SK-MEL-5 (cell line): ENCODE measurements at regions not wholly inside any gene's neighbourhood (a gene's known extent, or its start where the extent isn't known, plus 50 kb on each side); places are given as distances from the start of the nearest gene placed in this dataset.
"Not testable (repeated sequence)": the region's sequence is repeated elsewhere in the genome, so short reads cannot be mapped to it uniquely, and the experiment has no call there.

Experiments
- DNase-seq: peaks from one replicate; pipeline ENCODE4 v3.0.0-alpha.2; 2016; ENCODE audit warnings: low read depth, low spot score
- in situ Hi-C: cut with HindIII; loops from 2 replicates; pipeline ENCODE4 v1.10.0; 2016; ENCODE audit warnings: low sequenced_read_pairs, high pct_unique_total_duplicates, low pct_unique_long_range_greater_than_20kb

DNA sequence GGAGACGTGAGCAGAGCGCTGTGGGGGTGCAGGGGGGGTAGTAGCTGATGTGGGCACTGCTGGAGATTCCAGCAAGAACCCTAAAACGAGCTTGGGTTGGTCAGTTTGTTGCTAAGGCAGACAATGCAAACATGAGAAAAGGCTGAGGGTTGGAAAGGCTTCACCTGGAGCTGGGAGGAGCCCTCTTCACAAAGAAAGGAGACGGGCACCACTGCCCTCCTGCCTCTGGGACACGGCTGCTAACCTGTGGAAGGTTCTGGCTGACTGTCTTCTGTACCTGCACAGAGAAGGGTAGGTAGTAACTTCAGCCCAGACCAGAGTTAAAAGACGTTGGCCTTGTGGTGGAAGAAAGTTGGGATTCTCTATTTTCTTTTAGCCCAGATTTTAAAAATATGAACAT is 108.7 kb downstream of the SUCLA2 start:
- DNase-seq: no peak
- in situ Hi-C loops: no loop called here

DNA sequence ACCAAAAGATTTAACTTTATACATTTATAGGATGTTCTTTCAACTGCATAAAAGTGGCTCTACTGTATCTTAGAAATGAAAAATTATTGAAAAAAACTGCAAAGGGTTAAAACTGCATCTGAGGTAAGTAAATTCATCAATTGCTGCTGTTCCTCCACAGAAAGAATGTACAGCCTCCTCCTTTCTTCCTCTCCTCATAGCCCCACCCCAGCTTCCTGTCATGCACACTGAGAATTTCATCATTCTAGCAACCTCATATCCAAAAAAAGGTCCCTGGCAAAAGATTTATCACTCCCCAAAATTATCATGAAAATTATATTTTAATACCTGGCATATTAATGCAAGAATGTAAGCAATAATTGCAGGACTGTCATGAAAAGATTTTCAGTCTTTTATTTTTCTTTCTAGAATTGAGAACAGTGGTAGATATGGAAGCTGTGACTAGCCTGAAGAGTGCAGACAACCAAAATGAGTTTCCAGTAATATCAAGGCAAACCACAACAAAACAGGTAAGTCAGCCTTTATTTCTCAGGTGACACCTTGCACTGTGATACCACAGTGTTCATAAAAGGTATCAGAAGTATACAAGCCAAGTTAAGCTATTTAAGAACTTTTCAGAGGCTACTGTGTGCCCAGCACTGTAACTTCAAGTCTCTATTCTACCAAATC is 110.8 kb downstream of the SUCLA2 start:
- DNase-seq: peak; percentile 14
- in situ Hi-C loops: no loop called here

DNA sequence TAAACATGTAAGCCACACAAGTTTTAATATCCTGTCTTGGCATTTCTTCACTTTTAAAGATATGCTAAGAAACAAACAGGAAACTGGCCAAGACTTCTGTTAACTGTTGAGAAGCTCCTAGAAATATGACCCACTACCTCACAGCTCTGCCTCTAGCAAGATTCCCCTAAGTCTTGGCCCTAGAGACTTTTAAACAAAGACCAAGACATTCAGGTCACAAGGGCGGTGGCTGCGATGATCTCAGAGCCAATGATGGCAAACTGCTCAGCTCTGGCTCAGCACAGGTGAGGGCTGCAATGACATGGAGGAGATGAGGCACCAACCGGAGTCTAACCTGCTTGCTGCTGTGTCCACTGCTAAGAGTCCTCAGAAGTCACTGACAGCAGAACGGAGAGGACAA is 114.8 kb downstream of the SUCLA2 start:
- in situ Hi-C loops: no loop called here
- DNase-seq: no peak

DNA sequence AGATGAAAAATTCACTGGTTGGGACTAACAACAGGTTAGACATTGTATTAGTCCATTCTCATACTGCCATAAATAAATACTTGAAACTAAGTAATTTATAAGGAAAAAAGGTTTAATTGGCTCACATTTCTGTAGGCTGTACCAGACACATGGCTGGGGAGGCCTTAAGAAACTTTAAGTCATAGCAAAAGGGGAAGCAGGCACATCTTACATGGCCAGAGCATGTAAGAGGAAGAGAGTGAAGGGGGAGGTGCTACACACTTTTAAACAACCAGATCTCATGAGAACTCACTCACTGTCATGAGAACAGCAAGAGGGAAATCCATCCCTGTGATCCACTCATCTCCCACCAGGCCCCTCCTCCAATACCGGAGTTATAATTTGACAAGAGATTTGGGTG is 125.9 kb downstream of the SUCLA2 start:
- in situ Hi-C loops: no loop called here
- no peak for DNase-seq

DNA sequence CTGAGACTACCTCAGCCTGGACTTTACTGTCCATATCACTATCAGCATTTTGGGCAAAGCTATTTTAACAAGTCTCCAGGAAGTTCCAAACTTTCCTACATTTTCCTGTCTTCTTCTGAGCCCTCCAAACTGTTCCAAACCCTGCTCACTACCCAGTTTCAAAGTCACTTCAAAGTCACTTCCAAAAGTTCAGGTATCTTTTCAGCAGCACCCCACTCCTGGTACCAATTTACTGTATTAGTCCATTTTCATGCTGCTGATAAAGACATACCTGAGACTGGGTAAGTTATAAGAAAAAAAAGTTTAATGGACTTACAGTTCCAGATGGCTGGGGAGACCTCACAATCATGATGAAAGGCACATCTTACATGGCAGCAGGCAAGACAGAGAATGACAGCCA is 127.1 kb downstream of the SUCLA2 start:
- in situ Hi-C loops, DNase-seq: not testable (repeated sequence)

DNA sequence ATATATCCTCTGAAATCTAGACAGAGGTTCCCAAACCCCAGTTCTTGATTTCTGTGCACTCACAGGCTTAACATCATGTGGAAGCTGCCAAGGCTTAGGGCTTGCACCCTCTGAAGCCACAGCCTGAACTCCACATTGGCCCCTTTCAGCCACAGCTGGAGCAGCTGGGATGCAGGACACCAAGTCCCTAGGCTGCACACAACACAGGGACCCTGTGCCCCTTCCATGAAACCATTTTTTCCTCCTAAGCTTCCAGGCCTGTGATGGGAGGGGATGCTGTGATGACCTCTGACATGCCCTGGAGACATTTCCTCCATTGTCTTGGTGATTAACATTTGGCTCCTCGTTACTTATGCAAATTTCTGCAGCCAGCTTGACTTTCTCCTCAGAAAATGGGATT is 127.8 kb downstream of the SUCLA2 start:
- in situ Hi-C loops: not testable (repeated sequence)

DNA sequence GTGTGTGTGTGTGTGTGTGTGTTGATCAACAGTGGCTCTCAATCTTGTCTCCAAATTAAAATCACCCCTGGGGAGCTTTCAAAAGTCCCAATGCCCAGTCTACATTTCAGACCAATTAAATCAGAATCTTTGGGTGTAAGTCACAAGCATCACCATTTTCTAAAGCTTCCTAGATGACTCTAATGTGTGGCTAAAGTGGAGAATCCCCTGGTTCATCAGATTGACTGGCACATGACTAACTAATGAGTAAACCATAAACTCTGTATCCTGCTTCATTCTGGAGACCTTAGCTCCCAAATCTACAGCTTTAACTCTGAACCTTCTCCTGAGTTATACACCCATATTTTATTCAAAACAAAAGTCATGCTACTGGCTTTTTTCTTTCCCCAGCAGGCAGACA is 131.3 kb downstream of the SUCLA2 start:
- no peak for DNase-seq
- in situ Hi-C loops: no loop called here

More for the DNA sequence above, 127.8 kb downstream of the SUCLA2 start:
- DNase-seq: not testable (repeated sequence)

DNA sequence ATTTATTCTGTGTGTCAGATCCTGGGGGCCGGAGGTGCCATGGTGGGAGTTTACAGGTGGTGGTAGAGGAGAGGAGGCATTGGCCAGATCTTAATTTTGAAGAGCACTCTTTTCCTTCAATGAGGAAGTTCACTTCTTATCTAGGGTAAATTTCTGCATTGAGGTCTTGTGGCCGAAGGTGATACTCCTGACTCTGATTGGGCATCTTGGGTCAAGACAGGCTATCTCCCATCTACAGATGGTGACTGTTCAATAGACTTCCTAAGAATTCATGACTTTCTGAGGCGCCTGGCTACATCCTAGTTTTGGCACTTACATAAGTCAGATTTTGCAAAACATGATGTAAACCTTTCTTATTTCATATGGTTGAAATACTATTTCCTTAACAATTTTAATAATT is 135.2 kb downstream of the SUCLA2 start:
- in situ Hi-C loops: no loop called here
- no peak for DNase-seq

DNA sequence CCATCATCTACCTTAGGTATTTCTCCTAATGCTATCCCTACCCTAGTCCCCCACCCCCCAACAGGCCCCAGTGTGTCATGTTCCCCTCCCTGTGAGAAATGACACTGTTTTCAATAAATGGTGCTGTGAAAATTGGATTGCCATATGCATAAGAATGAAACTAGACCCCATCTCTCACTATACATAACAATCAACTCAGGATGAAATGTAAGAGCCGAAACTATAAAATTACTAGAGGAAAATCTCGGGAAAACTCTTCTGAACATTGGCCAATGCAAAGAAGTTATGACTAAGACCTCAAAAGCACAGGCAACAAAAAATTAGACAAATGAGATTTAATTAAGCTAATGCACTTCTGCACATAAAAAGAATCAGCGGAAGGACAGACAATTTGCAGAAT is 138.2 kb downstream of the SUCLA2 start:
- in situ Hi-C loops: no loop called here
- DNase-seq: no peak

DNA sequence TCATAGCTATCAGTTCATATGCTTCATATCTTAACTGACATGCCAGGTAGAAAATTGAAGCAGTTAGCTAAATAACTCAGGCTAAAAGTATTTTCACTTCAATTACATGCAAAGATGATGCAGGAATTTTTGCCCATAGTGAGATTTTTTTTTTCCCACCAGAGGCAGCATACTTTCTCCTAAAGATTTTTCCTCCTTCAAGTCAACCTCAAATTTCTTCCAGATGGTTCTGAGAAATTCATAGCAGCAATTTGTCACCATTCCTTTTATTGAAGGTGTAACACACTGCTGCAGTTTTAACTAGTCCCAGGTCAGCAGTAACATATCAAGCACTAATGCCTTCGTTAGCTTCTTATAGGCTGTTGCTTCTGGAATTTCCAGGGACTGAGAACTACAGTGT is 141.9 kb downstream of the SUCLA2 start:
- no peak for DNase-seq
- in situ Hi-C loops: no loop called here

DNA sequence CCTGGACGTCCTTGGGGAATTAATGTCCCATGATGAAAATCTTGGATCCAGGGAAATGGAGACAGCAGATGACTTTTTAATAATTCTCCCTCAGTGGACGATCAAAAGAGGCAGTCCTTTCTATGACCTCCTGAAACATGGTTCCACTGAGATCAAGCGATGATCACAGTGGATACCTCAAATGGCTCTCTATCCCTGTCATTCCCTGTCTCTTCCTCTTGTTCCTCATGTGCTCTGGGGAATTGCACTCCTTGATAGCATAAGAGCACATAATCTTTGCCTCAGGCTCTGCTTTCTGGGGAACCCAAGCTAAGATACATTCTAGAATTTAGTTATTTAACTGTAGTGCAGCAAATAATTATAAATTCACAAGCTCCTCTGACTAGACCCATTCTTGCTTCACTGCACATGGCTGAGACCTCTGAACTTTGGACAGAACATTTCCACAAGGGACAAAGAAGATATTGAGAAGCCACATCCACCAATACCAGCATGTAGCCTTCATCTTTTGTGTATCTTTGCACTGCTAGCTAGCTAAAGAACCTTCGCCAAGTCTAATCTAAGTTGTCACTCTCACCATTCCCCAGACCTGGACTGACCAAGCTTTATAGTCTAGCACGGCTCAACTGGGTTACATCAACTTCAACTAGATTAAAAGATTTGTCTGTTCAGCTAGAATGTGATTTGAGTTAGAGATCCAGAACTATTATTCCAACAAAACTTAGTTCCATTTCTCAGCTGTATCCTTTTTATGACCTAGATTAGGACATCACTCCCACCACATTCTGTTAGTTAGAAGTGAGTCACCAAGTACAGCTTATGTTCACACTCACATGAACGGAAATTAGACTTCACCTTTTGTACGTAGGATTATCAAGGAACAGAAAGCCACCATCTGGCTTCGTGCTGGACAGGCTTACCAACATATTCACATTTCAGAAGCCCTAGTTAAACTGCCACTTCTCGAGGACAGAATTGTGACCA is 142.7 kb downstream of the SUCLA2 start:
- DNase-seq: no peak
- in situ Hi-C loops: no loop called here

DNA sequence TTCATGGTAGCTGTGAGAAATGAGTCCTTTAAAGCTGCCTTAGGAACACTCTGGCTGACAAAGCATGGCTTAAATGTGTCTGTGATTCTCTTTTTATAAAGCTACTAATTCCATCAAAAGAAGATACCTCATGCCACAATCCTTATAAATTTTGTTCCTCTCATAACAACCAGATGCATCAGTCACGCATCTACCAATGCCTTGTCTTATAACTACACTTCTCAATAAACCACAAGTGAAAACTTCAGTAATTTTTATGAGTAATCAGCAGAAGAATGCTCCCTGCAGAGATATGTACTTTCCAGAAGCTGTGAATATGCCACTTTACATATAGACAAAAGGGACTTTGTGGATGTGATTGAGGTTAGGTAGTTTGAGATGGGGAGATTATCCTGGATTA is 147.8 kb downstream of the SUCLA2 start:
- no peak for DNase-seq
- in situ Hi-C loops: no loop called here

DNA sequence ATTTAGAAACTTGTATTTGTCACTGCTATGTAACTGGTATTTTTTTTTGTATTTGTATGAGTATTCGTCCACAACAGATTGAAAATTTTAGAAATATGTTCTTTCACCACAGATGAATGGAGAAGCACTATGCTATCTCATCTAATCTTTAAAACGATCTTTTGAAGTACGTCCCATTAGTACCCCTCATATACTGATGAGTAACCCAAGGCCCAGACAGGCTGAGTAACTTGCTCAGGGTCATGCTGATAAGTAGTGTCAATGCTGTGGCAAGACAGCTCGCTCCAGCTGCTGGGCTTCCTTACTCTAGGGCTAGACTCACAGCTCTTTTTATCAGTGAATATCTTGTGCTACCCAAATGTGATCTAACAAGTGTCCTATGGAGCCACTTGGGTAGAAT is 154.2 kb downstream of the SUCLA2 start:
- no peak for DNase-seq
- in situ Hi-C loops: no loop called here

DNA sequence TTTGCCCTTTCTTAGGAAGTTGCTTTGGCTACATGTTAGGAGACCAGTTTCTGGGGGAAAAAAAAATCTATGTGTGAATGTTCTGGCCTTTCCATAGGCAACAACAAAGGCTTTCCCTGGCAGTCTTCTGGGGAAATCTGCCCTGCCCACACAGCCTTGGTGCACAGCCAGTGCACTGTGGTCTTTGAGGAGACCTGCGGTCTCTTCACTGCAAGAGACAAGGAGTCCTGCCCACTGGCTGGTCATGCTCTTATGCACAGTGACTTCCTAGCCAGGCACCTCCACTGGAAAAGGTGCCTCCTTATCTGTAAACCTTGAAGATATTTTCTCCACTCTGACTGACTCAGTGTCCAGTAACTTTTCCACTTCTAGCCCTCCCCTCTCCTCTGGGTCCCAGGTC is 155.1 kb downstream of the SUCLA2 start:
- no peak for DNase-seq

DNA sequence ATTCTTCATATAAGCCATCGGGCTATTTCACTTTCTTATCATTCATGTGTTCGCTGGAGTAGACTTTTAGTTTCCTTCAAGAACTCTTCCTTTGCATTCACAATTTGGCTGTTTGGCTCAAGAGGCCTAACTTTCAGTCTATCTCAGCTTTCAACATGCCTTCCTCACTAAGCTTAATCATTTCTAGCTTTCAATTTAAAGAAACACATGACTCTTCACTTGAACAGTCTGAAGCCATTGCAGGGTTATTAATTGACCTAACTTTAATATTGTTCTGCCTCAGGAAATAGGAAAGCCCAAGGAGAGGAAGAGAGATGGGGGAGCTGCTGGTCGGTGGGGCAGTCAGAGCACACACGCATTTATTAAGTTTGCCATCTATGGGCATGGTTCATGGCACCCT is 158.1 kb downstream of the SUCLA2 start:
- in situ Hi-C loops: no loop called here
- DNase-seq: no peak

More for the DNA sequence above, 155.1 kb downstream of the SUCLA2 start:
- in situ Hi-C loops: no loop called here

DNA sequence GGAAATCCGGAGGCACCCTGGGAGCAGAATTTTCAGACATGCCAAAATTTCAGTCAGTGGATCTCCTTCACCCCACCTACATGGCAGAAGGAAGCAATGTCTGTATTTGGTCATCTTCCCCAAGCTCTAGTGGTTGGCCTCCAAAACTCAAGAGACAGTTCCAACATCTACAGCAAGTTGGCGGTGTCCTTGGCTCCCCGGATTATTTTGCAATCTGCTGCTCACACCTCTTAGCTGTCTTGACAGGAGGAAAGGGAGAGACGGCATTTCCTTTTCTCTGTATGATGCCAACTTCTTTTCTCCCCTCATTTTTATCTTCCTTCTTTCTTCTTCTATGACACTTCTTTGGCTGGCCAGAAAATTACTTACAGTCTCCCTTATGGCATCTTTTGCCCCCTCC is 159.9 kb downstream of the SUCLA2 start:
- in situ Hi-C loops: no loop called here
- no peak for DNase-seq

DNA sequence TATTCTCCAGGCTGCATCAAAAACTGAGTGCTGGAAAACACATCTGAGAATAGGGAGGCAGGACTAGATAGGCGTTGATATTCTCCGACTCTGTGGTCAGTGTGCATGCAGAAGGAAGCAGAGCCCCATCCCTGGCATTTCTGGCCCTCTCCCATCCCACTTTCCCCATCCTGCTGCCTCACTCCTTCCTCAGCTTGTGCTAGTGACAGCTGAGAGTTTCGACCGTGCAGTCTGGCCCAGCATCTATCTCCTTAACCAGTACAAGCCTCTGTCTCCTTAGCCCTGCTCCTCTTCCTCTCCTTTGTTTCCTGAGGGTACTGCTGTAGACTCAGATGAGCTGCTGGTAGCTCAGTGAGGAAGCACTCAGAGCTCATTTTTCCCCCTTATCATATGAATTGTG is 163.2 kb downstream of the SUCLA2 start:
- DNase-seq: no peak
- in situ Hi-C loops: no loop called here

DNA sequence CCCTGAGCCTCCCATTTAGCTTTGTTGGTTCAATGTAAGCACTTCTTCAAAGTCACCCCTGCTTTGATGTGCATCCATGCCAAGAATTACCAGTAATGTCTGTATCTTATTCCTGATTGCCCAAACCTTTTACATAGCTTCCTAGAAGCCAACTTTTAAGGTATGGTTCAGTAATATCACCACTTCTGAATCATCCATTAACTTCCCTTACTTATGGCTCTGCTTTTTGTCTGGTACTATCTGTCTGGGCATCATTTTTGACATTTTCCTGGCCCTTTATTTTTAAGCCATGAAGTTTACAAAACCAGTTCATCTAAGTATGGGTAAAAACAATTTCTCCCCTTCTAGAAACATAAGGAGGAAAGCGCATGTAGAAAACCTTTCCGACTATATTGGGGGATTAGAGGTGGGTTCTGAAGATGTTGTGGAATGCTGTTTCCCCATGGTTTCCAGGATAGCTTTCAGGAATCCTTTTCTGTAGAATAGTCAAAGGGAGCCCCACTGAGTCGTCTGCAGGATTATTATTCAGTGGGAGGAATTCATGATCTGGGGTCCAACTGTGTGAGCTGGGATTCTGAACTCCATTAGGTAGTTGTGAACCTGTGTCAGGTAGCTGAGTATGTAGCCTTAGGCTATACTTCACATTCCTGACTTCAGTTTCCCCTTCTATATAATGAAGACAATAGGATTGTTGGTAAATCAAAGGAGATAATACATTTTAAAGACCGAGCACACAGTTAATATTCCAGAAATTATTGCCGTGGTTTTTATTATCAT is 163.8 kb downstream of the SUCLA2 start:
- DNase-seq: no peak
- in situ Hi-C loops: no loop called here
